ENCODE measurements at regions not wholly inside any gene's neighbourhood (a gene's known extent, or its start where the extent isn't known, plus 50 kb on each side); places are given as distances from the start of the nearest gene placed in this dataset.

GRCh38 chr2:228629251-228629650 is 447.8 kb upstream of the SPHKAP start:
- BruUV-seq (replicated peaks): no TSS peak
- dilution Hi-C loops (cut with MboI; ENCODE audit: extremely low pct_ligation_motif_present, low sequenced_read_pairs): no loop called here
- POLR2A ChIA-PET: no interaction called here

GRCh38 chr2:228628682-228629081 is 447.2 kb upstream of the SPHKAP start:
- ChIA-PET CTCF (no interaction called here), POLR2A (no interaction called here)
- Histone ChIP-seq H3K4me3 (replicated peaks in 1 of 3; ENCODE audit: insufficient read depth in 1 of 3, low read depth in 1 of 3, low read length in 3 of 3) (no peak overlapping the region), H3K36me3 (ENCODE audit: control insufficient read depth in 2 of 2, extremely low read depth in 1 of 2, insufficient read depth in 2 of 2, low read length in 2 of 2) (no peaks in the 10 kb centered on the region), H3K9me3 (replicated peaks; ENCODE audit: control insufficient read depth, insufficient read depth, low read length) (no peaks in the 10 kb centered on the region), H3K27me3 (ENCODE audit: control insufficient read depth in 2 of 2, insufficient read depth in 2 of 2, low read length in 2 of 2) (no peaks in the 10 kb centered on the region), H3K9ac (replicated peaks; ENCODE audit: extremely low read depth, insufficient read depth, low read length) (no peak overlapping the region), H4K20me1 (replicated peaks; ENCODE audit: control insufficient read depth, extremely low read depth, insufficient read depth, low read length) (no peaks in the 10 kb centered on the region), H3K4me1 (ENCODE audit: control insufficient read depth, extremely low read depth, insufficient read depth, low read length) (no peaks in the 10 kb centered on the region), H3K4me2 (ENCODE audit: insufficient read depth, low read length) (no peak overlapping the region), H2AFZ (ENCODE audit: low read depth, low read length) (no peak overlapping the region), H3K27ac (ENCODE audit: insufficient read depth, low read depth, low read length) (no peak overlapping the region), H3K79me2 (ENCODE audit: control insufficient read depth, insufficient read depth, low read length) (no peaks in the 10 kb centered on the region), H3K9me1 (replicated peaks; ENCODE audit: control insufficient read depth, extremely low read depth, insufficient read depth, low read length) (no peaks in the 10 kb centered on the region)
- FAIRE-seq (no peak), DNase-seq (ENCODE audit: low read depth, low spot score) (no peak)
- TF ChIP-seq GATA2 (IDR thresholded peaks at IDR 0.05; ENCODE audit: insufficient read depth, insufficient read length, low read depth, low read length) (no peak), POLR2A (IDR thresholded peaks at IDR 0.05; ENCODE audit: low read depth, low read length) (no peak)
- intact Hi-C loops (cut with micrococcal nuclease): no loop called here
- BruUV-seq (replicated peaks): no TSS peak
- dilution Hi-C loops (cut with MboI; ENCODE audit: extremely low pct_ligation_motif_present, low sequenced_read_pairs): no loop called here

More at GRCh38 chr2:228629251-228629650, 447.8 kb upstream of the SPHKAP start:
- no peaks in the 10 kb centered on the region for H3K9me1 ChIP-seq (replicated peaks; ENCODE audit: control insufficient read depth, extremely low read depth, insufficient read depth, low read length)
- CTCF ChIA-PET: no interaction called here
- H3K4me2 ChIP-seq (ENCODE audit: insufficient read depth, low read length): no peak overlapping the region
- H4K20me1 ChIP-seq (replicated peaks; ENCODE audit: control insufficient read depth, extremely low read depth, insufficient read depth, low read length): no peaks in the 10 kb centered on the region
- no peaks in the 10 kb centered on the region for H3K9me3 ChIP-seq (replicated peaks; ENCODE audit: control insufficient read depth, insufficient read depth, low read length)
- FAIRE-seq: no peak
- no peak for DNase-seq (ENCODE audit: low read depth, low spot score)
- no peak overlapping the region for H2AFZ ChIP-seq (ENCODE audit: low read depth, low read length)
- TF ChIP-seq EZH2 (IDR thresholded peaks at IDR 0.05; ENCODE audit: borderline replicate concordance, low read depth, low read length, severe bottlenecking) (no peak), POLR2AphosphoS5 (IDR thresholded peaks at IDR 0.05; ENCODE audit: insufficient read depth, low read depth, low read length) (no peak), CTCF (IDR thresholded peaks at IDR 0.05; ENCODE audit: extremely low read depth in 1 of 2, insufficient read depth in 1 of 2, low read depth in 1 of 2, low read length in 2 of 2) (no peak), POLR2A (IDR thresholded peaks at IDR 0.05; ENCODE audit: low read depth, low read length) (no peak), MYC (IDR thresholded peaks at IDR 0.05; ENCODE audit: low read depth, low read length) (no peak)
- H3K4me3 ChIP-seq (replicated peaks in 1 of 3; ENCODE audit: insufficient read depth in 1 of 3, low read depth in 1 of 3, low read length in 3 of 3): no peak overlapping the region
- no peaks in the 10 kb centered on the region for H3K36me3 ChIP-seq (ENCODE audit: control insufficient read depth in 2 of 2, extremely low read depth in 1 of 2, insufficient read depth in 2 of 2, low read length in 2 of 2)
- H3K79me2 ChIP-seq (ENCODE audit: control insufficient read depth, insufficient read depth, low read length): no peaks in the 10 kb centered on the region
- no peaks in the 10 kb centered on the region for H3K4me1 ChIP-seq (ENCODE audit: control insufficient read depth, extremely low read depth, insufficient read depth, low read length)
- no peaks in the 10 kb centered on the region for H3K27me3 ChIP-seq (ENCODE audit: control insufficient read depth in 2 of 2, insufficient read depth in 2 of 2, low read length in 2 of 2)
- H3K27ac ChIP-seq (ENCODE audit: insufficient read depth, low read depth, low read length): no peak overlapping the region
- intact Hi-C loops (cut with micrococcal nuclease): no loop called here
- H3K9ac ChIP-seq (replicated peaks; ENCODE audit: extremely low read depth, insufficient read depth, low read length): no peak overlapping the region

Data from endothelial cell of umbilical vein (primary cell).